Testis (tissue), 2 donors: ENCODE measurements at regions not wholly inside any gene's neighbourhood (a gene's known extent, or its start where the extent isn't known, plus 50 kb on each side); places are given as distances from the start of the nearest gene placed in this dataset.

Experiments used
- DNase-seq: peaks from one replicate; pipeline ENCODE4 v3.0.0-alpha.2; 2019
- H3K27ac ChIP-seq, 2 donors: fragments of 200-600 bp; sonication (generic); one replicate each; pipeline ENCODE4 v1.5.1; 2019
- H3K27me3 ChIP-seq: fragments of 200-600 bp; sonication (generic); one replicate; pipeline ENCODE4 v1.5.1; 2019
- H3K36me3 ChIP-seq: fragments of 200-600 bp; sonication (generic); one replicate; pipeline ENCODE4 v1.5.1; 2017; ENCODE audit warnings: low read depth; ENCODE audit errors: missing control alignments
- H3K4me1 ChIP-seq: fragments of 200-600 bp; sonication (generic); one replicate; pipeline ENCODE4 v1.5.1; 2019
- H3K4me3 ChIP-seq, 2 donors: fragments of 200-600 bp; sonication (generic); one replicate each; pipeline ENCODE4 v1.5.1; 2017 to 2019
- H3K9me3 ChIP-seq: fragments of 200-600 bp; sonication (generic); one replicate; pipeline ENCODE4 v1.5.1; 2017
- CTCF ChIP-seq, 3 experiments: fragments of 450-650 bp in 2 of 3; fragments of 200-600 bp in 1 of 3; sonication (generic) in 1 of 3; IDR thresholded peaks; one replicate each; pipeline ENCODE4 v1.5.1; 2016 to 2019; ENCODE audit warnings: antibody characterized with exemption in 3 of 3, mild to moderate bottlenecking in 2 of 3, moderate library complexity in 1 of 3
- POLR2A ChIP-seq: fragments of 450-650 bp; IDR thresholded peaks from one replicate; pipeline ENCODE4 v1.6.1; 2017; ENCODE audit warnings: antibody characterized with exemption, mild to moderate bottlenecking, moderate library complexity
- WGBS, 2 donors: methylation state at CpG; one replicate each; pipeline ENCODE4 v1.1.5; 2018; 5-methylcytosine and 5-hydroxymethylcytosine counted together
- intact Hi-C: fragments of 100-400 bp; cut with DNase I; formaldehyde crosslinking; loops from one replicate; pipeline ENCODE4 v1.15.1; 2023; ENCODE audit warnings: low total_unique reads

- H3K4me1 ChIP-seq = no peaks in the 10 kb centered on the region
- H3K27me3 ChIP-seq = no peaks in the 10 kb centered on the region
- DNase-seq = no peak
- 92 to 97% methylated on average over 1 of the region's 1 CpG for WGBS, 2 donors
- intact Hi-C loops = no loop called here
- no peak overlapping the region for H3K27ac ChIP-seq
- no peaks in the 10 kb centered on the region for H3K36me3 ChIP-seq
- no peak for TF ChIP-seq POLR2A
- TF ChIP-seq CTCF (IDR thresholded peaks at IDR 0.05) = no peak
- H3K9me3 ChIP-seq = no peaks in the 10 kb centered on the region
- no peak overlapping the region for H3K4me3 ChIP-seq
Observed at GRCh38 chr6:7664003-7664402, 61.9 kb upstream of the BMP6 start.

GRCh38 chr6:7668936-7669335 is 57.0 kb upstream of the BMP6 start:
- H3K36me3 ChIP-seq = no peaks in the 10 kb centered on the region
- H3K27ac ChIP-seq = no peak overlapping the region
- H3K9me3 ChIP-seq = no peaks in the 10 kb centered on the region
- intact Hi-C loops = no loop called here
- H3K4me3 ChIP-seq = no peak overlapping the region
- no peaks in the 10 kb centered on the region for H3K27me3 ChIP-seq
- no peak for DNase-seq
- no peak for TF ChIP-seq POLR2A
- TF ChIP-seq CTCF (IDR thresholded peaks at IDR 0.05) = no peak
- H3K4me1 ChIP-seq = peaks cover 4% of the 10 kb centered on the region
- WGBS, 2 donors = 100% methylated on average over 1 of the region's 1 CpG

GRCh38 chr6:7669742-7670141 is 56.2 kb upstream of the BMP6 start:
- H3K4me1 ChIP-seq = peaks cover 4% of the 10 kb centered on the region
- TF ChIP-seq CTCF (IDR thresholded peaks at IDR 0.05) = no peak
- TF ChIP-seq POLR2A = no peak
- intact Hi-C loops = no loop called here
- no peaks in the 10 kb centered on the region for H3K36me3 ChIP-seq
- DNase-seq = no peak
- WGBS, 2 donors = 90 to 95% methylated on average over 4 of the region's 4 CpGs
- H3K4me3 ChIP-seq = no peak overlapping the region
- H3K27ac ChIP-seq = no peak overlapping the region
- H3K9me3 ChIP-seq = no peaks in the 10 kb centered on the region
- no peaks in the 10 kb centered on the region for H3K27me3 ChIP-seq

GRCh38 chr6:7671076-7671475 is 54.8 kb upstream of the BMP6 start:
- Histone ChIP-seq H3K36me3 (no peaks in the 10 kb centered on the region), H3K27ac (no peak overlapping the region), H3K9me3 (no peaks in the 10 kb centered on the region), H3K4me3 (no peak overlapping the region), H3K27me3 (no peaks in the 10 kb centered on the region), H3K4me1 (peaks cover 4% of the 10 kb centered on the region)
- no peak for DNase-seq
- 59 to 70% methylated on average over 7 of the region's 7 CpGs for WGBS, 2 donors
- intact Hi-C loops = no loop called here
- no peak for TF ChIP-seq CTCF (IDR thresholded peaks at IDR 0.05)
- no peak for TF ChIP-seq POLR2A

- intact Hi-C loops = no loop called here
- WGBS, 2 donors = 92 to 95% methylated on average over 3 of the region's 3 CpGs
- Histone ChIP-seq H3K4me1 (peaks cover 4% of the 10 kb centered on the region), H3K36me3 (no peaks in the 10 kb centered on the region), H3K4me3 (no peak overlapping the region), H3K27me3 (no peaks in the 10 kb centered on the region), H3K27ac (no peak overlapping the region), H3K9me3 (no peaks in the 10 kb centered on the region)
- DNase-seq = no peak
- no peak for TF ChIP-seq CTCF (IDR thresholded peaks at IDR 0.05)
- TF ChIP-seq POLR2A = no peak
Observed at GRCh38 chr6:7671581-7671980, 54.3 kb upstream of the BMP6 start.
